GM23338 (cell line): ENCODE measurements at regions not wholly inside any gene's neighbourhood (a gene's known extent, or its start where the extent isn't known, plus 50 kb on each side); places are given as distances from the start of the nearest gene placed in this dataset.
"Not testable (repeated sequence)": the region's sequence is repeated elsewhere in the genome, so short reads cannot be mapped to it uniquely, and the experiment has no call there.

Experiments used
- ATAC-seq: fragments of 200-7000 bp; cut with Tn5 transposase; 3 replicates; pipeline ENCODE4 v1.9.1; 2020
- DNase-seq: peaks from one replicate; pipeline ENCODE4 v3.0.0-alpha.2; 2015; ENCODE audit warnings: low spot score
- H2AFZ ChIP-seq: fragments of 200-600 bp; sonication (generic); 2 replicates; pipeline ENCODE4 v1.8.0; 2016; ENCODE audit warnings: antibody characterized with exemption, mild to moderate bottlenecking, moderate library complexity
- H3F3A ChIP-seq: fragments of 200-600 bp; sonication (generic); replicated peaks from 2 replicates; pipeline ENCODE4 v1.8.0; 2017; ENCODE audit warnings: antibody characterized with exemption, mixed run types, low read depth
- H3K27ac ChIP-seq: fragments of 200-600 bp; sonication (generic); 2 replicates; pipeline ENCODE4 v1.6.1; 2016; ENCODE audit warnings: low read depth
- H3K27me3 ChIP-seq: fragments of 200-600 bp; sonication (generic); 2 replicates; pipeline ENCODE4 v1.8.0; 2016; ENCODE audit warnings: mild to moderate bottlenecking, mixed run types, moderate library complexity; ENCODE audit not compliant: insufficient read depth
- H3K36me3 ChIP-seq: fragments of 200-600 bp; sonication (generic); 2 replicates; pipeline ENCODE4 v1.8.0; 2016; ENCODE audit warnings: mild to moderate bottlenecking; ENCODE audit not compliant: insufficient read depth
- H3K4me1 ChIP-seq: fragments of 200-600 bp; sonication (generic); 2 replicates; pipeline ENCODE4 v1.8.0; 2016; ENCODE audit warnings: mild to moderate bottlenecking, moderate library complexity; ENCODE audit not compliant: insufficient read depth
- H3K4me2 ChIP-seq: fragments of 200-600 bp; sonication (generic); 2 replicates; pipeline ENCODE4 v1.7.1; 2017; ENCODE audit warnings: mixed run types
- H3K4me3 ChIP-seq: fragments of 200-600 bp; sonication (generic); 2 replicates; pipeline ENCODE4 v1.6.1; 2016; ENCODE audit warnings: mixed run types
- H3K79me2 ChIP-seq: fragments of 200-600 bp; sonication (generic); replicated peaks from 2 replicates; pipeline ENCODE4 v1.8.0; 2017; ENCODE audit warnings: mild to moderate bottlenecking; ENCODE audit not compliant: insufficient read depth
- H3K9me2 ChIP-seq: fragments of 200-600 bp; sonication (generic); 2 replicates; pipeline ENCODE4 v1.8.0; 2017; ENCODE audit not compliant: insufficient read depth
- H4K20me1 ChIP-seq: fragments of 200-600 bp; sonication (generic); replicated peaks from 2 replicates; pipeline ENCODE4 v1.8.0; 2017; ENCODE audit warnings: mild to moderate bottlenecking; ENCODE audit not compliant: insufficient read depth
- H3K27ac Mint-ChIP-seq: 2 replicates; pipeline ENCODE4 v1.8.0; 2020; ENCODE audit warnings: inconsistent platforms, mild to moderate bottlenecking, moderate library complexity, mixed read lengths
- H3K27me3 Mint-ChIP-seq: 3 replicates; pipeline ENCODE4 v1.8.0; 2022; ENCODE audit warnings: low read depth, mild to moderate bottlenecking, moderate library complexity, mixed read lengths, inconsistent platforms; ENCODE audit not compliant: insufficient read depth, poor library complexity
- H3K36me3 Mint-ChIP-seq: 3 replicates; pipeline ENCODE4 v1.8.0; 2021; ENCODE audit warnings: low read depth, mild to moderate bottlenecking, inconsistent platforms, moderate library complexity, mixed read lengths
- H3K4me1 Mint-ChIP-seq: 3 replicates; pipeline ENCODE4 v1.8.0; 2020; ENCODE audit warnings: mild to moderate bottlenecking, inconsistent platforms, mixed read lengths
- H3K4me3 Mint-ChIP-seq: 3 replicates; pipeline ENCODE4 v1.8.0; 2021; ENCODE audit warnings: moderate library complexity, mild to moderate bottlenecking, inconsistent platforms, mixed read lengths
- H3K9me3 Mint-ChIP-seq: 3 replicates; pipeline ENCODE4 v1.8.0; 2020; ENCODE audit warnings: moderate library complexity, mild to moderate bottlenecking, inconsistent platforms, mixed read lengths
- CREB1 ChIP-seq: fragments of 250-450 bp; sonication (Bioruptor Pico); IDR thresholded peaks from 2 replicates; pipeline ENCODE4 v1.5.0; 2020; ENCODE audit warnings: low read depth, mild to moderate bottlenecking, moderate library complexity
- CTCF ChIP-seq, 2 experiments: fragments of 200-600 bp in 1 of 2; sonication (generic) in 1 of 2; conservative IDR thresholded peaks; 2 replicates each; pipeline versions ENCODE4 v1.5.1 to v1.6.1; 2016 to 2017; ENCODE audit warnings: antibody characterized with exemption in 2 of 2, low read depth in 2 of 2, mild to moderate bottlenecking in 2 of 2, moderate library complexity in 1 of 2
- ETS1 ChIP-seq: IDR thresholded peaks from 2 replicates; pipeline ENCODE4 v1.6.1; 2016; ENCODE audit warnings: antibody characterized with exemption
- EZH2phosphoT487 ChIP-seq: fragments of 200-600 bp; sonication (generic); IDR thresholded peaks from one replicate; pipeline ENCODE4 v1.8.1; 2018; ENCODE audit warnings: antibody characterized with exemption; ENCODE audit not compliant: unreplicated experiment
- STAT1 ChIP-seq: IDR thresholded peaks from one replicate; pipeline ENCODE4 v1.6.1; 2016; ENCODE audit warnings: antibody characterized with exemption; ENCODE audit not compliant: unreplicated experiment
- ZNF114 ChIP-seq: fragments of 250-450 bp; sonication (Bioruptor Pico); IDR thresholded peaks from 2 replicates; pipeline ENCODE4 v1.5.0; 2020; ENCODE audit warnings: mild to moderate bottlenecking, moderate library complexity
- ZNF331 ChIP-seq: fragments of 250-450 bp; sonication (Bioruptor Pico); IDR thresholded peaks from 2 replicates; pipeline ENCODE4 v1.5.0; 2020; ENCODE audit warnings: low read depth, mild to moderate bottlenecking, moderate library complexity
- ZNF462 ChIP-seq: fragments of 250-450 bp; sonication (Bioruptor Pico); IDR thresholded peaks from 2 replicates; pipeline ENCODE4 v1.5.0; 2020; ENCODE audit warnings: mild to moderate bottlenecking, moderate library complexity

- no peaks in the 10 kb centered on the region for H3F3A ChIP-seq
- Mint-ChIP-seq H3K4me1 (no peaks in the 10 kb centered on the region; the same call in 2 of the 3 replicates), H3K27me3 (no peaks in the 10 kb centered on the region), H3K36me3 (no peaks in the 10 kb centered on the region), H3K9me3 (no peaks in the 10 kb centered on the region; the same call in 2 of the 3 replicates), H3K4me3 (no peak overlapping the region), H3K27ac (no peak overlapping the region)
- no peaks in the 10 kb centered on the region for H3K79me2 ChIP-seq
- H3K4me1 ChIP-seq = no peaks in the 10 kb centered on the region; the same call in 1 of the 2 replicates
- H3K27me3 ChIP-seq = no peaks in the 10 kb centered on the region
- DNase-seq (no peak), ATAC-seq (no peak)
- H3K4me2 ChIP-seq = no peak overlapping the region
- TF ChIP-seq ETS1 = no peak
- H3K9me2 ChIP-seq = peaks cover 12% of the 10 kb centered on the region; the same call in 1 of the 2 replicates
- H3K27ac ChIP-seq = no peak overlapping the region
- H3K4me3 ChIP-seq = no peak overlapping the region
- H2AFZ ChIP-seq = no peak overlapping the region
- no peaks in the 10 kb centered on the region for H3K36me3 ChIP-seq
- no peaks in the 10 kb centered on the region for H4K20me1 ChIP-seq
These were observed 333.7 kb upstream of the MEIS1 start for GRCh38 chr2:66101206-66101605.

GRCh38 chr2:66095820-66096345, 339.0 kb upstream of the MEIS1 start:
- Histone ChIP-seq H3K36me3 (no peaks in the 10 kb centered on the region), H3K4me3 (no peak overlapping the region), H3K27ac (no peak overlapping the region), H3K79me2 (no peaks in the 10 kb centered on the region), H3F3A (no peaks in the 10 kb centered on the region), H4K20me1 (no peaks in the 10 kb centered on the region), H3K4me2 (no peak overlapping the region), H2AFZ (peak overlapping the region; percentile 35; the same call in 1 of the 2 replicates), H3K9me2 (peaks cover 12% of the 10 kb centered on the region), H3K4me1 (no peaks in the 10 kb centered on the region), H3K27me3 (no peaks in the 10 kb centered on the region)
- H3K9me3 Mint-ChIP-seq = peaks cover 4% of the 10 kb centered on the region; the same call in 2 of the 3 replicates
- H3K27me3 Mint-ChIP-seq = no peaks in the 10 kb centered on the region
- no peak overlapping the region for H3K4me3 Mint-ChIP-seq
- no peaks in the 10 kb centered on the region for H3K36me3 Mint-ChIP-seq
- H3K4me1 Mint-ChIP-seq = no peaks in the 10 kb centered on the region; the same call in 2 of the 3 replicates
- DNase-seq = peak; percentile 81
- no peak overlapping the region for H3K27ac Mint-ChIP-seq
- TF ChIP-seq ZNF462 (CRISPR knock-in tag) = peak; percentile 36; the same call in 1 of the 2 replicates
- no peak for TF ChIP-seq CREB1 (CRISPR knock-in tag)
- TF ChIP-seq ZNF331 (CRISPR knock-in tag) = no peak
- TF ChIP-seq EZH2phosphoT487 = no peak
- TF ChIP-seq ZNF114 (CRISPR knock-in tag) = no peak
- TF ChIP-seq STAT1 = no peak
- peak; percentile 22 to 50; a peak in 3 of 4 replicates for TF ChIP-seq CTCF (conservative IDR thresholded peaks at IDR 0.05; ENCODE audit: low read depth in 2 of 2)
- ATAC-seq = peak; percentile 95

GRCh38 chr2:66094689-66095088, 340.2 kb upstream of the MEIS1 start:
- not testable (repeated sequence) for H3K27ac Mint-ChIP-seq, H3F3A ChIP-seq, H3K4me3 Mint-ChIP-seq, H3K4me1 ChIP-seq, H3K36me3 ChIP-seq, H3K27me3 Mint-ChIP-seq, H3K27me3 ChIP-seq, DNase-seq, H3K4me2 ChIP-seq, H4K20me1 ChIP-seq, H3K79me2 ChIP-seq, H3K9me2 ChIP-seq, ATAC-seq, H2AFZ ChIP-seq, H3K27ac ChIP-seq, H3K4me3 ChIP-seq, H3K36me3 Mint-ChIP-seq, H3K4me1 Mint-ChIP-seq
- peaks cover 12% of the 10 kb centered on the region for H3K9me3 Mint-ChIP-seq
